K562 (cell line): ENCODE measurements at regions not wholly inside any gene's neighbourhood (a gene's known extent, or its start where the extent isn't known, plus 50 kb on each side); places are given as distances from the start of the nearest gene placed in this dataset.

Source experiments
- ATAC-seq: fragments of 200-7000 bp; cut with Tn5 transposase; 3 replicates; pipeline ENCODE4 v1.9.1; 2020; ENCODE audit warnings: moderate library complexity
- BruUV-seq: library from RNA; stranded (reverse); fragments of 400-500 nt; replicated peaks from 2 replicates; lab custom pipeline; 2021; lab: Mats Ljungman, UMichigan
- CTCF ChIA-PET: fragments of 300-600 bp; formaldehyde crosslinking; extraction: SDS; loops from one replicate; lab custom pipeline; 2021; ENCODE audit warnings: low intra/inter-chr PET ratio; lab: Yijun Ruan, JAX
- POLR2A ChIA-PET: fragments of 300-600, 350-650 bp; sonication (Branson Sonifier 250); formaldehyde crosslinking; extraction: SDS; loops from one replicate; lab custom pipeline; 2021; ENCODE audit warnings: antibody characterized with exemption, inconsistent platforms; lab: Yijun Ruan, JAX
- DNase-seq, 4 experiments: peaks; one replicate each; pipeline versions ENCODE4 v3.0.0 to v3.0.0-alpha.2; 2011 to 2018; ENCODE audit warnings: low spot score in 3 of 4, mixed read lengths in 3 of 4; ENCODE audit errors: extremely low read depth in 1 of 4
- FAIRE-seq: peaks from 2 replicates; lab custom pipeline; 2011; peaks lifted over from hg19 to GRCh38; lab: Jason Lieb, UNC
- H2AFZ ChIP-seq: 2 replicates; pipeline ENCODE4 v1.6.0; 2011; ENCODE audit warnings: low read depth, low read length, control low read depth, inconsistent platforms
- H3K27ac ChIP-seq: fragments of 200-600 bp; 3 replicates; pipeline ENCODE4 v1.8.0; 2011; ENCODE audit warnings: low read depth, mild to moderate bottlenecking, control low read depth, inconsistent platforms, low read length, moderate library complexity, mixed read lengths; ENCODE audit errors: extremely low read depth
- H3K27me3 ChIP-seq, 2 experiments: fragments of 300-600 bp in 1 of 2; 2 replicates in 1 of 2; 3 replicates in 1 of 2; pipeline versions ENCODE4 v1.6.0 to v1.8.0; 2011; ENCODE audit warnings: inconsistent platforms in 2 of 2, low read length in 2 of 2, mild to moderate bottlenecking in 1 of 2, mixed read lengths in 1 of 2, moderate library complexity in 1 of 2; ENCODE audit not compliant: control insufficient read depth in 2 of 2, insufficient read depth in 2 of 2
- H3K36me3 ChIP-seq: fragments of 300-600 bp; 3 replicates; pipeline ENCODE4 v1.8.0; 2011; ENCODE audit warnings: mild to moderate bottlenecking, low read length, inconsistent platforms; ENCODE audit not compliant: control insufficient read depth, insufficient read depth
- H3K4me1 ChIP-seq, 2 experiments: fragments of 200-600 bp in 1 of 2; replicated peaks in 1 of 2; 2 replicates in 1 of 2; 3 replicates in 1 of 2; pipeline versions ENCODE4 v1.5.1 to v1.8.0; 2011; ENCODE audit warnings: inconsistent platforms in 2 of 2, low read length in 2 of 2, mild to moderate bottlenecking in 1 of 2, mixed read lengths in 1 of 2, moderate library complexity in 1 of 2; ENCODE audit not compliant: control insufficient read depth in 2 of 2, insufficient read depth in 2 of 2
- H3K4me2 ChIP-seq: 2 replicates; pipeline ENCODE4 v1.6.1; 2011; ENCODE audit warnings: low read length, control low read depth, inconsistent platforms, mixed read lengths; ENCODE audit not compliant: insufficient read depth
- H3K4me3 ChIP-seq: fragments of 200-600 bp; sonication (generic), shearing (Covaris generic); 2 replicates; pipeline ENCODE4 v1.5.1; 2016; ENCODE audit warnings: control low read depth, inconsistent platforms
- H3K79me2 ChIP-seq: fragments of 200-600 bp; 3 replicates; pipeline ENCODE4 v1.8.0; 2011; ENCODE audit warnings: low read length, inconsistent platforms; ENCODE audit not compliant: control insufficient read depth, insufficient read depth
- H3K9ac ChIP-seq, 2 experiments: 2 replicates each; pipeline versions ENCODE4 v1.6.0 to v1.6.1; 2011; ENCODE audit warnings: low read depth in 2 of 2, low read length in 2 of 2, control low read depth in 1 of 2, inconsistent platforms in 1 of 2, mild to moderate bottlenecking in 1 of 2, mixed read lengths in 1 of 2; ENCODE audit not compliant: insufficient read depth in 1 of 2
- H3K9me1 ChIP-seq: one replicate; pipeline ENCODE4 v1.6.0; 2011; ENCODE audit warnings: inconsistent platforms, mild to moderate bottlenecking, low read length, moderate library complexity; ENCODE audit not compliant: control insufficient read depth, insufficient read depth
- H3K9me3 ChIP-seq: replicated peaks from 2 replicates; pipeline ENCODE4 v1.5.1; 2011; ENCODE audit warnings: low read depth, low read length, inconsistent platforms; ENCODE audit not compliant: control insufficient read depth, insufficient read depth
- H4K20me1 ChIP-seq: replicated peaks from 2 replicates; pipeline ENCODE4 v1.6.1; 2011; ENCODE audit warnings: low read length, inconsistent platforms, mixed read lengths; ENCODE audit not compliant: control insufficient read depth, insufficient read depth
- GTF2A2 ChIP-seq: IDR thresholded peaks from 2 replicates; pipeline ENCODE4 v1.6.1; 2016; ENCODE audit warnings: mild to moderate bottlenecking, missing genetic modification characterization, missing compliant biosample characterization
- NR4A1 ChIP-seq, 2 experiments: fragments of 250-450 bp in 1 of 2; fragments of 450-650 bp in 1 of 2; sonication (Bioruptor Pico) in 1 of 2; IDR thresholded peaks; 2 replicates each; pipeline versions ENCODE4 v1.4.0 to v1.6.1; 2016 to 2020; ENCODE audit warnings: mild to moderate bottlenecking in 2 of 2, missing compliant biosample characterization in 1 of 2, missing genetic modification characterization in 1 of 2, moderate library complexity in 1 of 2
- SMAD1 ChIP-seq: fragments of 150-350 bp; IDR thresholded peaks from 2 replicates; pipeline ENCODE4 v1.6.1; 2014; ENCODE audit warnings: low read length, low read depth; ENCODE audit not compliant: partially characterized antibody
- YBX1 ChIP-seq: fragments of 450-650 bp; IDR thresholded peaks from 2 replicates; pipeline ENCODE4 v1.7.1; 2016; ENCODE audit warnings: mild to moderate bottlenecking
- ZNF766 ChIP-seq: fragments of 200-800 bp; sonication (Bioruptor generic); conservative IDR thresholded peaks from 2 replicates; pipeline ENCODE4 v1.6.1; 2016; ENCODE audit warnings: missing genetic modification characterization, missing compliant biosample characterization
- WGBS: fragments of 100-300 bp; shearing (Covaris generic); methylation state at CpG from one replicate; pipeline ENCODE4 v1.1.6; 2016; ENCODE audit warnings: low coverage, mixed read lengths; ENCODE audit not compliant: insufficient coverage; ENCODE audit errors: missing lambda C conversion rate; 5-methylcytosine and 5-hydroxymethylcytosine counted together
- in situ Hi-C: fragments of 300-500 bp; cut with MboI; formaldehyde crosslinking; loops from 4 replicates; pipeline ENCODE4 v1.15.0; 2018; ENCODE audit warnings: inconsistent platforms, mixed read lengths
- intact Hi-C: fragments of 100-400 bp; cut with micrococcal nuclease; formaldehyde crosslinking; loops from 2 replicates; pipeline ENCODE4 v1.14.2; 2022
- TF ChIP-seq, protein P1 (sequence below): sonication (generic); formaldehyde crosslinking; IDR thresholded peaks from 2 replicates; pipeline ENCODE4 v1.8.1; 2023; ENCODE audit warnings: mild to moderate bottlenecking, missing genetic modification reagents

DNA sequence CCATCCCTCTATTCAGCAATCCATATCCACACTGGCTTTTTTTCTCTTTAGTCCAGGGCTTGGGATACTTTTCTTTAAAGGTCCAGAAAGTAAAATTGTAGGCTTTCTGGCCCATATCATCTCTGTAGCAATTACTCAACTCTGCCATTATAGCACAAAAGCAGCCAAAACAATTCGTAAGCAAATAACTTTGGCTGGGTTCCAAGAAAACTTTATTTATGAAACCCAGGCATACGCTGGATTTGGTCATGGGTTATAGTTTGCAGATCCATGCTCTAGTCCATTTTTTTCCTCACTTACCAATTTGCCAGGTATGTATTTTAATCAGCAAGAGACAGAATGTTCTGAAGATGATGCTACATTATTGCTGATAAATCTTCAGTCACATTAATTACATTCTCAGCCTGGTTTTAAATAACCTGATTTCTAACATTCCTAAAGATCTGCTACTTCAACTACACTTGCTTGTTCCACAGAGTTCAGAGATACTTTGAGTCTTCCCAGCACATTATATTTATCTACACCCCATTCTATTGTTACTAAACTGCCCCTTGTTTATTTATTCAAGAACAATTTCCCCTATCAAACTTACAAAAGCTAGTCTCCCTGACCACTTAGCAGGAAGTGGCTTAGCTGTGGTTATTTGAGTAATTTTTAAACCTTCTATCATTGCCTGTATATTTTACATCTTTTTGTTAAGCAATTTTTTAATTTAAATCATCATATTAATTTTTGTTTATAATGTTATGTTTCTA, 161.0 kb downstream of the ISL1 start:
- no peak for FAIRE-seq
- H3K4me1 ChIP-seq: no peaks in the 10 kb centered on the region
- ATAC-seq: no peak
- H4K20me1 ChIP-seq: no peaks in the 10 kb centered on the region
- TF ChIP-seq, protein P1, sequence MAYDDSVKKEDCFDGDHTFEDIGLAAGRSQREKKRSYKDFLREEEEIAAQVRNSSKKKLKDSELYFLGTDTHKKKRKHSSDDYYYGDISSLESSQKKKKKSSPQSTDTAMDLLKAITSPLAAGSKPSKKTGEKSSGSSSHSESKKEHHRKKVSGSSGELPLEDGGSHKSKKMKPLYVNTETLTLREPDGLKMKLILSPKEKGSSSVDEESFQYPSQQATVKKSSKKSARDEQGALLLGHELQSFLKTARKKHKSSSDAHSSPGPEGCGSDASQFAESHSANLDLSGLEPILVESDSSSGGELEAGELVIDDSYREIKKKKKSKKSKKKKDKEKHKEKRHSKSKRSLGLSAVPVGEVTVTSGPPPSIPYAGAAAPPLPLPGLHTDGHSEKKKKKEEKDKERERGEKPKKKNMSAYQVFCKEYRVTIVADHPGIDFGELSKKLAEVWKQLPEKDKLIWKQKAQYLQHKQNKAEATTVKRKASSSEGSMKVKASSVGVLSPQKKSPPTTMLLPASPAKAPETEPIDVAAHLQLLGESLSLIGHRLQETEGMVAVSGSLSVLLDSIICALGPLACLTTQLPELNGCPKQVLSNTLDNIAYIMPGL: no peak
- TF ChIP-seq ZNF766 (CRISPR knock-in tag) (no peak), NR4A1 (CRISPR knock-in tag; IDR thresholded peaks at IDR 0.05) (no peak), NR4A1 (tag; IDR thresholded peaks at IDR 0.05) (no peak), YBX1 (no peak), SMAD1 (no peak), GTF2A2 (tag) (no peak)
- H3K79me2 ChIP-seq: no peaks in the 10 kb centered on the region
- no peak overlapping the region for H3K27ac ChIP-seq
- in situ Hi-C loops: no loop called here
- CTCF ChIA-PET: no interaction called here
- WGBS: 0% methylated on average over 2 of the region's 2 CpGs
- no peaks in the 10 kb centered on the region for H3K27me3 ChIP-seq
- BruUV-seq: no TSS peak
- POLR2A ChIA-PET: no interaction called here
- no peak overlapping the region for H3K9ac ChIP-seq
- intact Hi-C loops: no loop called here
- no peaks in the 10 kb centered on the region; the same call in 1 of the 2 replicates for H3K9me3 ChIP-seq
- no peak for DNase-seq
- no peaks in the 10 kb centered on the region for H3K36me3 ChIP-seq
- no peak overlapping the region for H3K4me3 ChIP-seq
- H3K9me1 ChIP-seq: no peaks in the 10 kb centered on the region
- H2AFZ ChIP-seq: no peak overlapping the region
- H3K4me2 ChIP-seq: no peak overlapping the region
